ENCODE measurements at regions not wholly inside any gene's neighbourhood (a gene's known extent, or its start where the extent isn't known, plus 50 kb on each side); places are given as distances from the start of the nearest gene placed in this dataset.

GRCh38 chr20:23138226-23138625 lies 52.1 kb upstream of the CD93 start:
- Histone ChIP-seq H3K4me1 (ENCODE audit: control insufficient read depth, insufficient read depth, low read length) (no peaks in the 10 kb centered on the region), H3K36me3 (ENCODE audit: control insufficient read depth, insufficient read depth, low read length) (no peaks in the 10 kb centered on the region), H3K27me3 (ENCODE audit: control insufficient read depth, insufficient read depth, low read length) (no peaks in the 10 kb centered on the region), H3K27ac (ENCODE audit: low read depth, low read length) (no peak overlapping the region), H3K4me3 (ENCODE audit: low read length) (no peak overlapping the region), H3K9ac (ENCODE audit: low read length) (no peak overlapping the region)

- no peak overlapping the region for H3K27ac ChIP-seq (ENCODE audit: low read depth, low read length)
- no peak overlapping the region for H3K4me3 ChIP-seq (ENCODE audit: low read length)
- no peak overlapping the region for H3K9ac ChIP-seq (ENCODE audit: low read length)
- no peaks in the 10 kb centered on the region for H3K27me3 ChIP-seq (ENCODE audit: control insufficient read depth, insufficient read depth, low read length)
- H3K36me3 ChIP-seq (ENCODE audit: control insufficient read depth, insufficient read depth, low read length), result no peaks in the 10 kb centered on the region
- H3K4me1 ChIP-seq (ENCODE audit: control insufficient read depth, insufficient read depth, low read length), result no peaks in the 10 kb centered on the region
Measured at GRCh38 chr20:23136893-23137745, 51.0 kb upstream of the CD93 start.

- no peak overlapping the region for H3K4me3 ChIP-seq (ENCODE audit: low read length)
- H3K27ac ChIP-seq (ENCODE audit: low read depth, low read length), result no peak overlapping the region
- no peak overlapping the region for H3K9ac ChIP-seq (ENCODE audit: low read length)
- no peaks in the 10 kb centered on the region for H3K36me3 ChIP-seq (ENCODE audit: control insufficient read depth, insufficient read depth, low read length)
- no peaks in the 10 kb centered on the region for H3K4me1 ChIP-seq (ENCODE audit: control insufficient read depth, insufficient read depth, low read length)
- H3K27me3 ChIP-seq (ENCODE audit: control insufficient read depth, insufficient read depth, low read length), result no peaks in the 10 kb centered on the region
Measured at GRCh38 chr20:23135449-23136420, 49.6 kb upstream of the CD93 start.

Measured in rectal smooth muscle tissue (tissue), 1 donor.